ENCODE measurements at regions not wholly inside any gene's neighbourhood (a gene's known extent, or its start where the extent isn't known, plus 50 kb on each side); places are given as distances from the start of the nearest gene placed in this dataset.

- TF ChIP-seq CTCF (conservative IDR thresholded peaks at IDR 0.05 in 1 of 2, IDR thresholded peaks at IDR 0.05 in 1 of 2; ENCODE audit: low read depth in 1 of 2, low read length in 2 of 2) (no peak), EZH2 (IDR thresholded peaks at IDR 0.05; ENCODE audit: low read length, missing control alignments) (no peak)
These were observed 1824.7 kb downstream of the PCDH7 start for GRCh38 chr4:32544846-32545245.

All from fibroblast of lung (primary cell).